HG03103 (cell line): ENCODE measurements at regions not wholly inside any gene's neighbourhood (a gene's known extent, or its start where the extent isn't known, plus 50 kb on each side); places are given as distances from the start of the nearest gene placed in this dataset.

Experiments
- ATAC-seq: cut with Tn5 transposase; IDR thresholded peaks from one replicate; pipeline ENCODE4 v1.9.1; 2021; ENCODE audit warnings: low read depth; ENCODE audit not compliant: unreplicated experiment

DNA sequence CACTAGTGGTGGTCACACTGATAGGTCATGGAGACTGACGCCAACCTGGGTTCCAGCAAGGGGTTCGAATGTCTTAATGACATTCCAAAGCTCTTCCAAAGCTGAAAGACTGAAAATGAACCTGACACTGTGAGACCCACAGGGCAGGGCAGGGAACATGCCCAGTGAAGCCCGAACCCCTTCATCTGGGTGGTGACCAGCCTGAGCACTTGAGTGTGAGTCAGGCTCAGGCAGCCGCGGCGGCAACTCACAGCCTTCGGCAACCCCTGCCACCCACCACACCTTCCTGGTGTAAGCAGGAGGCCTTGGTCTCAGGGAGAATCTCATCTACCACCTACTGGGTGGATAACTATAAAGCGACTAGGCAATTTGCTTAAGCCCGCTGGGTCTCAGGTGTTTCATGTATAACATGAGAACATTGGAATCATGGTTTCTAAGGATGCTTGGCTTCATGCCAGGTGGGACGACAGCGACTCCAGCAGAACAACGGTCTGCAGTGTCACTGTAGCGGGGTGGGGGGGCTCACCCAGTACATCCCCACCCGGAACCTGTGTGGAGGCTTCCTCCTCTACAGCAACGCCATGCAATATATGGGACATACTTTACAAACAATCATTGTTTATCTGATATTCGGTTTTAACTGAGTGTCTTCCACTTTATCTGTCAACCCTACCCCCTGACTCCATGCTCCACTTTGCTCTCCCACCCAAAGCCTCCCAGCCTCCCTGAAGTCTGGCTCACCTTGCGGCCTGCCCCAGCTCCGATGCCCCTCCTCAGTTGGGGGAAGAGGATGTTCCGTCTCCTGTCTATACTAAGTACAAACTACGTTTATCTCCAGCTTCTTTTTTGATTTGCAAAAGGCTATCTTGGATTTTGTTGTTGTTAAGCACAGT lies 125.0 kb upstream of the MEF2A start:
- ATAC-seq: no peak

DNA sequence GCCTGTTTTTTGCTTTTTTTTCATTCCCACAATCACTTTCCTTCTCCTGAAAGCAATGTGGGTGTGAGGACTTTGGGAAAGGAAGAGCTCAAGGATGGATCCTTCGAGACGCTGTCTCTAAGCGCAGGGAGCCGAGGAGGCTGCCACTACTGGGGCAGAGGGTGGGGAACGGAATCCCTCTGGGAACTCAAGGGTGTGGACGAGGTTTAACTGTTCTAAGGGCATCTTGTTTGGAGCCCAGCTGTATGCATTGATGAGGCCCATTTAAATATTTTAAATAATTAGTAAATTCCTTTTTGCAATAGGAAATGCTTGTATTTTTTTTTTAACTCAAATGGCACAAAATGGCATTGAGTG lies 124.4 kb upstream of the MEF2A start:
- ATAC-seq: no peak

DNA sequence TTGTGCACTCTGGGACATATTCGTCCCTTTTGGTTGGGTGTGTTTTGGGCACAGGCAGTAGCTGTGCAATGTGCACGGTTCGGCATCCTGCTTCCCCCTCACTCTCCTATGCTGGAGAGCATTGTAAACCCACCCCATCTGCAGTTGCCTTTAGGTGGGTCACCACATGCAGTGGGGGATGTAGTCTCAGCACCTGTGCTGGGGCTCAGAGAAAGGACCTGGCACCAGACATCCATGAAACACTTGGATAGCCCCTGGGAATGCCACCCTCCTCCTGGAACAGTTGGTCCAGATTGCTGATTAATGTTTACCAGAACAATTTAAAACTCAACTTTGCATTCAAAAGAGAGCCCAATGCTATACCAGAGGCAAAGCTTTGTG lies 123.9 kb upstream of the MEF2A start:
- no peak for ATAC-seq

DNA sequence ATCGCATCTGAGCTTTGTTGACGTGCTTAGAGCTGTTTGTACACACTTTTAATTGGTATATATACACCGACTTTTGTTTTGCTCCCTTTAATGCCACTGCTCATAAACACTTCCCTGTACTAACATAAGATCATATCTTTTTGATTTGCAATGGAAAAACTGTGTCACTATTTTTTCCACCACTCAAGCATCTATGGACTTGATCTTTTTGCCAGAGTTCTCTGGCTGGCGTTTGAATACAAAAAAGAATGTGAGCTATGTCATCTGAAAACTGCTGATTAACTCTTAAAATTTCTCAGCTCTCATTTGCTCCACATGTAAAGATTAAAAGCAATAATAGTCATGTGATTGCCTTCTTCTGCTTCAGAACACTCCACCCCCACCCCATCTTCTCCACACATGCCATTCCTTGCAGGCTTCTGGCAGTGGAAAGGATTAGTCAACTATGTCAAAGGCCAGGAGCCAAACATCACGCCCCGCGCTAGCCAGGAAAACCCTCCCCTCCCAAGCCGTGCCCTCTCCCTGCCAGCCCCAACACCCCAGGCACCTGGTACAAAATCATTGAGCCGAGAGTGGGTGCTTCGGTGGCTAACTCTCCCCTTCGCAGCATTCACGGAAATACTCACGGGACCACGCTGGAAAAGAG lies 123.4 kb upstream of the MEF2A start:
- ATAC-seq: no peak

DNA sequence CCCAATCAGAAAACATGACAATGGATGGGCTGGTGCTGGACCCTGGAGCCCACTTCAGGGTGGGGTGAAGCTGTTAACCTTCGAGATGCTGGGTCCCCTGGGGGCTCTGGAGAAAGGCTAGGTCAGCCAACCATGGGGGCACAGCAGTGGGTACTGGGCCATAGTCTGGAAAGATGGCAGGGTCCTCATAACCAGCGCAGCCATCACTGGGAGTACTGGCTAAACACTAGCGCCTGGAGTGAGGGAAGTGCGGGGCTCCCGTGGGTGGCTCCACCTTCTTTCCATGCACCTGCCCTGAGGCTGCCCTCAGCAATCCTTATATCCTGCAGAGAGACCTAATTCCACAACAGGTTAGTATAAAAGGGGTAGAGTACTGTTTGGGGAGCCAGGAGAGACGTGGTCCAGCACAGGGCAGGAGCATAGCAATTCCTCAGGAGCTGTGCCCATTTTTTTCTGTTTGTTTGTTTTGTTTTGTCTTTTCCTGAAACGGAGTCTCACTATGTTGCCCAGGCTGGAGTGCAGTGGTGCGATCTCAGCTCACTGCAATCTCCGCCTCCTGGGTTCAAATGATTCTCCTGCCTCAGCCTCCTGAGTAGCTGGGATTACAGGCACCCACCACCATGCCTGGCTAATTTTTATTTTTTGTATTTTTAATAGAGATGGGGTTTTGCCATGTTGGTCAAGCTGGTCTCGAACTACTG lies 122.6 kb upstream of the MEF2A start:
- no peak for ATAC-seq

DNA sequence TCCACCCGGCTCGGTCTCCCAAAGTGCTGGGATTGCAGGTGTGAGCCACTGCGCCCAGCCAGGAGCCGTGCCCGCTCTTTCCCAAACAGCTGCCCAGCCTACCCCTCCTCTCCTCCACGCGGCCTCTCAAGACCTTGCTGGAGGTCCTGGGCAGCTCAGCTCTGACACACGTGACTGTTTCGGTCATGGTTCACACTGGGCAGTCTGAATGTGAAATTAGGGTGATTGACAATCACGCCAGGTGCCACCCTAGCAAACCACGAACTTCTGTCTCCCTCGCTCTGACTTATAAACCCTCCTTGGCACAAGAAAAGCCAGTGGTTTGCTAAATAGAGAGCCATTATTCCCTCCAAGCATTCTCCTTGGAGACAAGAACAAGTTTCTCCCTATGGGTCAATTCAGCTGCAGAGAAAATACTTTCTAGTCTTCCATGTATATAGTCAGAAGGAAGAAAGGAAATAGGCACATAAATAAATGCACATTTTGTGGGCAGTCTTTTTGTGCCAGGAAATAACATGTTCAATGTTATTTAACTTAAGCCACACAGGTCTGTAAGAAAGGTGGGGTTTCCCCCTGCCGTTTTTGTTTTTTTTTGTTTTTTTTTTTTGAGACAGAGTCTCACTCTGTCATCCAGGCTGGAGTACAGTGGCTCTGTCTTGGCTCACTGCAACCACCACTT lies 121.9 kb upstream of the MEF2A start:
- no peak for ATAC-seq

DNA sequence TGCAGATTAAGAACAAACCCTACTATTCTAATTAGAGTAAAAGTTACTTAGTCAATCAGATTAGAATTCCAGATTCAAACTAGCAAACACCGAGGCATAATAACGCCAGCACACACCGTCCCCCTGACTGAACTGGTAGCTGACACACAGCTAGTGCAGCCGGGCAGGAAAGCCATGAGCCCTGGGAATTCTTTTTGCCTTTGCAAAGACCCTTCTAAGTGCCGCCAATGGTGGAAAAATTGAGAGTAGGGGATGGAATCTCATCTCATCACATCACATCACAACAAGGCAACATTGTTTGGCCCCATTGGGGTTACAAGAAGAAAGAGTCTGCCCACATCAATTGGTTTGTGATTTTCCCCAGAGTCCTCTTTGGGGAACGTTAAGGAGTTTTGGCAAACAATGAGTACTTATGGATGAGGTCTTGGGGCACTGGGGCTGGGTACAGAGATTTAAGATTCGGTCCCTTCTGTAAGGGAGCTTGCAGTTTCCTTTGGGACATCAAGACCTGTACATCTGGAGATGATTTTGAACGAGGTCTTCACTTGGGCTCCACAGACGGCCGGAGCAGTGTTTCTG lies 120.4 kb upstream of the MEF2A start:
- no peak for ATAC-seq

DNA sequence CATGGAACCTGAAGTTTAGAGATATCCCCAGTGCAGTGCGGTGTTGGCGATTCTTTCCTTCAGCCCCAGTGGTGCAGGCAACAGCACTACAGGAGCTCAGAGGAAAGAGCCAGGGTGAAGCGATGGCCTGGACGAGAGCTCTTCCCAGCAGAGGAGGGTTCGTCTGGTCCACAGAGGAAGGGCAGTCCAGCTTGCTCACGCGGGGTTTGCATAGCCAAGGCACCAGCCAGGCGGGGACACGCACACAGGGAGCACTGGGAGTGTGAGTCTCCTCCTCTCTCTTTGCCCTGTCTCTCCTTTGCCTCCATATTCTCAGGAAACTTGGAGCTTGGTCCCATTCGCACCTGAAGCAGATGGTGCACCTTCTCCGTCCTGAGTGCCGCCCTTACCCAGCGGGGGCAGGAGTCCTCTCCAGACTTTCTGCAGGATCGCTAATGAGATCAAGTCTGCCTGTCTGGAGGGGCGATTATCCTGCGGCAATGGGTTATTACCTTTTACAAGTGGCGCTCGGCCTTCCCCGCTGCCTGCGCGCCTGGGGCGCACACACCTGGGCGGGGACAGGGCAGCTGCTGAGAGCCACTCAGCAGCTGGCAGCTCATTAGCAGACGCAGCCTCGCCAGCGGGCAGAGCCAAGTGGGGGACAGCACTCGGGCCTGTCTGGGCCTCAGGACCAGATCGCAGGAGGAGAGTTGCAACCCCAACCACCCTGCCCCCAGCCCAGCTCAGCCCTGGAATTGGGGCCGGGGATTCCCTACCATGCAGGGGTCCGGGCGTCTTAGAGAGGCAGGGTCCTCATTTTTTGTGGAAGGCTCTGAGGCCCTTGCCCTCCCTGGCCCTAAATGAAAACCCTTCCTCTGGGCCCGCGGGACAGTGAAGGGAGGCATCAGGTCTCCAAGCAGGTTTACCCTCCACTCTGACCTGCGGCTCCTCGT lies 119.0 kb upstream of the MEF2A start:
- ATAC-seq: no peak

DNA sequence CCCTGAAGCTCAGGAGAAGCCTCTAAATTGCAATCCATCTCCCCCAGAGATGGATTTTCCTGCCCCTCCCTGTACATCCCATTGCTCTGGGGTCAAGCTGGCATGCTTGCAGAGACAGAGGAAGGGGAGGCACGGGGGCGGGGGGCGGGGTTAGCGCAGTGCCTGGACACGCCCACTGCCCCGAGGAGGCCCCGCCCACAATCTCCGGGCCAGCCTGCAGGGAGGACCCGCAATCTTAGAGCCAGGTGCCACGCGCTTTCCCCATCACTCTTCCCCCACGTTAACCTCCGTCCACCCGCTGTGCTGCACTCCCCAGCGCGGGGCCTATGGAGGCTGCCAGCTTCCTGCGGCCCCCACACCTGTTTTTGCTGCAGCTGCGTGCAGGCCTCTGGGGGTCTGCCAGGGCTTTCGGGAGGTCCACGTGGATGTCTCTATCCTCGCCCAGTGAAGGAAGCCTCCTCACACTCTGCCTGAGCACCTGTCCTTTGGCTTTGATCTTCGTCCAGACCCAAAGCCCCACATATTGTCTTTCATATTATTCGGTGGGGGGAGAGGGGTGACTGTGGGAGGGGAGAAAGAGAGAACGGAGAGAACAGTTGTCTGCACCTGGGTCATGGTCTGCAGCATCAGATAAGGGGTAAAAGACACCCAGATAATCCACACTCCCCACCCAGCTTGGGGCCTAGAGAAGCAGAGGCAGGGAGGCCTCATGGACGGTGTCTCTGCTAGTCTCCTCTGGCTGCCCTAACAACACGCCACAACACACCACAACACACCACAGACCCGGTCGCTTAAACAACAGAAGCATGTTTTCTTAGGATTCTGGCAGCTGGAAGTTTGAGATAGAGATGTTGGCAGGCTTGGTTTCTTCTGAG lies 118.0 kb upstream of the MEF2A start:
- ATAC-seq: no peak

DNA sequence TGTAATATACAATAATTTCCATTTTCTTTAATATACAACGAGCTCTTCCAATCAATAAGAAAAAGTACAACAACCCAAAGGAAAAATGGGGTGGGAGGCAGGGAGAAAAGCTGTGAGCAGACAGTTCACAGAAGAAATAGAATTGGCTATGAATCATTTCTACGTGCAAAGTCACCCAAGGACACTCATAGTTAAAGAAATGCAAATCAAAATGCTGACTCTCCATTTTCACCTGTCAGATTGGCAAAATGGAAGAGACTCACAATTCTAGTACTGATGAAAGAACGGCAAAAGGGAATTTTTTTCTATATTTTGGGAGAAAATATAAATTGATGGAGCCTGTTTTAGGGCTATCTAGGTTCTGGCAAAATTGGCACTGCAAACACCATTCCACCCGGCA lies 116.3 kb upstream of the MEF2A start:
- ATAC-seq: no peak

DNA sequence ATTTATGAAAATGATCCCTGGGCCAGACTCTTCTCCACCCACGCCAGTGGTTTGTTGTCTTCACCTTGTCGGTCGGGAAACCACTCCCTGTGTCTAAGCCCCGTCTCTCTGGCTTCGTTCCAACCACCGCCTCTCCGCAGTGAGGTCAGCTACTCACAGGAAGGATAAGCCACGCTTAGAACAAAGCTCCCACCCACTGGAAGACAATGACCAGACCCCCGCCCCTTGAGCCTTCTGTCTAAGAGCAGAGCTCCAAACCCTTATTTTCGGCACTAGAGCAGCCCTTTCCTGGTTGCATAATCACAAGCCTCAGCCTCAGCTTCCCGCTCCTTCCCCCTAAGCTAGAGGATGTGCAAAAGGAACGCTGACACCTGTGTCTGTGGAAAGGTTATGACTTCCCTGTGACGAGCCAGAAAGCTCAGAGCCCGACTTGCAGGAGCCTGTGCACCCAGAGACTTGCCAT lies 114.9 kb upstream of the MEF2A start:
- no peak for ATAC-seq

DNA sequence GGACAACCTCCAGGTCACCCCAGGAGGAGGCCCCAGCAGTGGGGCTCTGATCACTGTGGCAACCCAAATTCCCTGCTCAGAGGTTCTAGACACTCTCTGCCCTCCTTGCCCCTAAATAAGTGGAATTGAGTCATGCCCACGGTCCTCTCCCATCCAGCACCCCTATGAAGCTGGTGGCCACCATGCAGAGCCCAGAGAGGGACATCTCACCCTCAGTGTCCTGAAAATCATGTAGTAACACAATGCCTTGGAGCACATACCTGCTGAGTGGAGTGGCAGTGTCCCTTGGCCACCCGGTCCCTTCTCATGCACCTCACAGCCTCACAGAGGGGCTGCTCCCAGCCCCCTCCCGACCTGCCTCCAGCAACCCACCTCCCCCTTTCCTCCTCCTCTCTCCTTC lies 114.3 kb upstream of the MEF2A start:
- ATAC-seq: no peak

DNA sequence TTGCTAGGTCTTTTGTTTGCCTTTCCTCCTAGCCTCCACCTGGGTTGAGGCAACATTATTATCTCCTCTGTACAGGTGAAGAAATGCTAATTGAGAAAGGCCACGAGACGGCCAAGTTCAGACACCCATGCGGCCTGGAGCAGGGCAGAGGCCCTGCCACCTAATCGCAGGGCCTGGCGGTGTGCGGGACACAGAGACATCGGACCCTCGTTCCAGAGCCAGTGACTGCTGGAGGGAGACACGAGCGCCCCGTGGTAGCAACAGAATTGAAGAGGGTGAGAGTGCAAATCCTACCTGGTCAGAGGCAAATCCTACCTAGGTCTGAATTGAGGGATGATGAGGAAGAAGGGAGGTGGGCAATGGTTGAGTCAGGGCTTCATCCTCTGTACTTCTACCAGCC lies 113.8 kb upstream of the MEF2A start:
- no peak for ATAC-seq

DNA sequence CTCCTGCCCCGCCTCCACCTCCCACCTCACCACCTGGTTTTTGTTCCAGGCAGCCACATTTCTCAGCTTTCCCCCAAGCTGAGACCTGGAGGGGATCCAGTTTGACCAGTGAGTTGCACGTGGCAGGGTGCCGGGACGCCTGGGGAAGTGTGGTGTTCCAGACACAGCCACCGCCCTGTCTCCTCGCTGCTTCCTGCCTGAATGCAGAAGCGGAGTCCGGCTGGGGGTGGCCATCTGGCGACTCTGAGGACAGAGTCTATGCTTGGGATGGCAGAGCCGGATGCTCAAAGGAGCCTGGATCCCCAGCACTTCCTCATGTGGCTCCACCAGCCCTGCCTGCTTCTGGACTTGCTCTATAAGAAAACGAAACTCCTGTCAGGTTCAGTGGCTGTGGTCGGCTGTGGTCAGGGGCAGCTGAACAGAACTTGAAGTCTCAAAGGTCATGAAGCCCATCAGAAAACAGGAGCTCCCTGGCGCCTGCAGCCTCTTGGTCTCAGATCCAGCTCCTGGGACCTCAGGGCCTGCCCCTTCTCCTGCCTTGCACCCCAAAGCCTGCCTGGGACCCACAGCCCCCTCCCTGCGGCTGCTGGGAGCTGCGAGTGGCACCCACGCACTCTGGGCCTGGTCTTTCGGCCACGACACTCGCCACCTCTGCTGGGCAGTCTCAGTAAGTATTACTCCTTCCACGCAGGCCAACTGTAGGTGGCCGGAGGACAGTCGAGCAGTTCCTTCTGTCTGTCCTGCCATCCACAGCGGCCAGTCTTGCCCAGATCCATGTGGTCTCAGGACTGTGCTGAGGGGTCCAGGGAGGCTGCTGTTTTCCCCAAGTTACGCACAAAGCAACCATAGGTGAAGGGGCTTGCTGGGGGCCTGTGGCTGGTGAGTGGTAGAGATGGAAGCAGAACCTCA lies 112.8 kb upstream of the MEF2A start:
- ATAC-seq: peak; percentile 82

DNA sequence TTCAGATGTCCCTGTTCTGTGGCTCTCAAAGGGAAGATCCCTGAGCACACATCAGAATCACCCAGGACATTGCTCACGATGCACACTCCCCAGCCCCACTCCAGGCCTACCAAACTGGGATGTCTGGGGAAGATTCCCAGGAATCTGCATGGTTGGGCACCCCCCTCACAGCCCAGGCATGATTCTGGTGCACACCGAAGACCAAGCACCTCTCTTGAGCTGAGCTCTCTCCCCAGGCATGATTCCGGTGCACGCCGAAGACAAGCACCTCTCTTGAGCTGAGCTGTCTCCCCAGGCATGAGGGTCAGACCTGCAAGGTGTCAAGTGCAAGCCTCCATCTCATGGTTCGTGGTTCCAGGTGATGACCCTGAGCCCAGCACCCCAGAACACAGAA lies 112.2 kb upstream of the MEF2A start:
- no peak for ATAC-seq

DNA sequence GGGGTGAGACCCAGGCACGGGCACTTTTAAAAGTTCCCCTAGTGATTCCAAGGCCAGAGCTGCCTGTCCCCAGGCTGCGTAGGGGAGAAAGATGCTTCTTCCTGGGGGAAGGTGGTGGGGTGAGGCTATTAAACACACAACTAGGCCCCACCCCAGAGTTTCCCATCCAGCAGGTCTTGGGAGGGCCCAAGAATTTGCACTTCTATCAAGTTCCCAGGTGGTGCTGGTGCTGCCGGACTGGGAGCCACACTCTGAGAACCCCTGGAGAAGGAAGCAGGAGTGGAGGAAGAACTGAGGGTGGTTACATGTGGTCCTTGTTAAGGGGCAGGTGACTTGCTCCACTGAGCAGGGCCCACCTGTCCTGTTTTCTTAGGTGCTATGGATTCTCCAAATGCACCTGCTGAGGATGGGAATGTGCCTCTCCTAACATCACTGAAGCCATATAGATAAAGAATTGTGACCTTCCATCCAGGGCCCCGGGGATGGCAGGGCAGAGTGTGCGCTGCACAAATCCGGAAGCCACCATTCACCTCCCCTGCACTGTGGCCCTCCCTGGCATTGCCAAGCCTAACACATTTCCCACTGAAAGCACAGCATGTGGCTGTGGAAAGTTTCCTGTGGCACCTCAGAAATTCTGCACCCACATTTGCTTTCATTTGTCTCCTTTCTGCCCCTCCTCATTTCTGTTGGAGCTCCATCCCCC lies 111.5 kb upstream of the MEF2A start:
- no peak for ATAC-seq
